Breast epithelium (tissue), 3 donors: ENCODE measurements at regions not wholly inside any gene's neighbourhood (a gene's known extent, or its start where the extent isn't known, plus 50 kb on each side); places are given as distances from the start of the nearest gene placed in this dataset.

ENCODE experiments used
- CTCF ChIP-seq, 3 donors: fragments of 450-650 bp; IDR thresholded peaks; one replicate each; pipeline ENCODE4 v1.5.1; 2016 to 2017; ENCODE audit warnings: antibody characterized with exemption in 3 of 3, mild to moderate bottlenecking in 3 of 3, moderate library complexity in 3 of 3
- POLR2A ChIP-seq: fragments of 450-650 bp; IDR thresholded peaks from one replicate; pipeline ENCODE4 v1.6.1; 2016; ENCODE audit warnings: antibody characterized with exemption, mild to moderate bottlenecking, moderate library complexity
- POLR2AphosphoS5 ChIP-seq, 3 donors: sonication (generic); formaldehyde crosslinking; IDR thresholded peaks; one replicate each; pipeline ENCODE4 v1.6.1; 2017; ENCODE audit warnings: antibody characterized with exemption in 3 of 3

- TF ChIP-seq POLR2A (no peak), CTCF (IDR thresholded peaks at IDR 0.05) (no peak), POLR2AphosphoS5 (IDR thresholded peaks at IDR 0.05) (no peak)
Measured at GRCh38 chr11:116582571-116582970, 190.2 kb downstream of the BUD13 start.
